Stimulated activated CD8-positive, alpha-beta memory T cell treated with anti-CD3 and anti-CD28 coated beads, Interleukin-2, amount 100 ng/mL, for 1 hour (primary cell): ENCODE measurements at regions not wholly inside any gene's neighbourhood (a gene's known extent, or its start where the extent isn't known, plus 50 kb on each side); places are given as distances from the start of the nearest gene placed in this dataset.
"Not testable (repeated sequence)": the region's sequence is repeated elsewhere in the genome, so short reads cannot be mapped to it uniquely, and the experiment has no call there.

Experiments used
- DNase-seq, 2 donors: peaks; one replicate each; pipeline ENCODE4 v3.0.0-alpha.2; 2020; ENCODE audit warnings: low read depth in 2 of 2

- no peak for DNase-seq
Observed at GRCh38 chr18:59848002-59848401, 51.8 kb upstream of the PMAIP1 start.

- not testable (repeated sequence) for DNase-seq
Observed at GRCh38 chr18:59847491-59847846, 52.3 kb upstream of the PMAIP1 start.

DNA sequence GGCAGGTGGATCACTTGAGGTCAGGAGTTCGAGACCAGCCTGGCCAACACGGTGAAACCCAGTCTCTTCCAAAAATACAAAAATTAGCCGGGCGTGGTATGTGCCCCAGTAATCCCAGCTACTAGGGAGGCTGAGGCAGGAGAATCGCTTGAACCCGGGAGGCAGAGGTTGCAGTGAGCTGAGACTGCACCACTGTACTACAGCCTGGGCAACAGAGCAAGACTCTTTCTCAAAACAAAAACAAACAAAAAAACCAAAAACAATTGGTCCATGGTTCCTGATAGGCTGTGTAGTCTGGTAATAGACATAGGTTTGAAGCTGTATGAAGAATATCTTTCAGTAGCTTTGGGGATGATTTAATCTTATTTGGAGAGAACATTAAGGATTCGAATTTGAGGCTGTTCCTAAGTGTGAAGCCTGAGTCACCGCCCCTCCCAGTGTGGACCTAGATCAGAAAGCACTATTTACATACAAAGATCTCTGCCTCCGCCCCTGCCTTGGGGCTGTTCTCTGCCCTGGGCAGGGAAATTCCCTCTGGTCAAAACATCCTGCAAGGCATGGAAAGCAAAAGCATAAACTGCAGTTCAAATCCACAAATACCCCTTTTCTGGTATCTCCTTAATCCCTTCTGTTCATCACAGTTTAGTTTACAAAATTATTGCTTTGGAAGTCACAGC lies 52.8 kb upstream of the PMAIP1 start:
- DNase-seq = no peak

DNA sequence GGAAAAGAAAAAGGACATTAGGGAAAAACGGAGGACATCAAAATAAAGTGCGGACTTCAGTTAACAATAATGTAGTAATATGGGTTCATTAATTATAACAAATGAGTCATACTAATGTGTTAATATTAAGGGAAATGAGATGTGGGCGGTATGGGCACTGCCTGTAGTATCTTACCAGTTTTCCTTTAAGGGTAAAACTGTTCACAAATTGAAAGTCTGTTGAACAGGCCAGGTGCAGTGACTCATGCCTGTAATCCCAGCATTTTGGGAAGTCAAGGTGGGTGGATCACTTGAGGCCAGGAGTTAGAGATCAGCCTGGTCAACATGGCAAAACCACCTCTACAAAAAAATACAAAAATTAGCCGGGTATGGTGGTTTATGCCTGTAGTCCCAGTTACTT lies 56.8 kb upstream of the PMAIP1 start:
- no peak for DNase-seq

DNA sequence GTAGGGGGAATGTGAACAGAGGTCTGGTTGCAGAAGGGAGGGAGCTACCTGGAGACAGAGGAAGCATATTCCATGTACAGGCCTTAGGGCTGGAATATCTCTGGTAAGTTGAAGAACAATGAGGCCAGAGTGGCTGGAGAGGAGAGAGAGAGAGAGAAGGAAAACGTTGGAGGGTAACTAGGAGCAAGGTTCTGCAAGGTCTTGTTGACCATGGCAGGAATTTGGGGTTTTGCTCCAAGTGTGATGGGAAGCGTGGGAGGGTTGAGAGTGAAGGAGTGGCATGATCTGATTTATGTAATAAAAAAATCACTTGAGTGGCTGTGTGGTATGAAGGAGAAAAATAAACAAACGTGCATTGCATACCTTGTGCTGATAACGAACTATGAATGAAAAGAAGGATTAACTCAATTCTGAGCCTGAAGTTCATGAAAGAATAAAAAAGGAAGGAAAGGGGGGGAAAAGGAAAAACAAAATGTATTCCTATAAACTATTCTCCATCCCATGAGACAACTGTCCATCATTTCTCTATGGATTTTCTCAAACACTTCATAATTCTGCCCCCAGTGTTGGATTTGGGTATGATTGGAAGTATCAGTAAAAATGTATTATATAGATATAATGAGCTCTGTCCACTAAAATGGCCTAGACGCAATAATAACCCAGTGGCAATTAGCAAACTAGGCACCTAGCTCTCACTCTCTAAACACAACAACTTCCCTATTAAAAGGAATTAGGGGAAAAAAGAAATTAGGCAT lies 59.7 kb upstream of the PMAIP1 start:
- no peak for DNase-seq

GRCh38 chr18:59839246-59839645 lies 60.5 kb upstream of the PMAIP1 start:
- no peak for DNase-seq

DNA sequence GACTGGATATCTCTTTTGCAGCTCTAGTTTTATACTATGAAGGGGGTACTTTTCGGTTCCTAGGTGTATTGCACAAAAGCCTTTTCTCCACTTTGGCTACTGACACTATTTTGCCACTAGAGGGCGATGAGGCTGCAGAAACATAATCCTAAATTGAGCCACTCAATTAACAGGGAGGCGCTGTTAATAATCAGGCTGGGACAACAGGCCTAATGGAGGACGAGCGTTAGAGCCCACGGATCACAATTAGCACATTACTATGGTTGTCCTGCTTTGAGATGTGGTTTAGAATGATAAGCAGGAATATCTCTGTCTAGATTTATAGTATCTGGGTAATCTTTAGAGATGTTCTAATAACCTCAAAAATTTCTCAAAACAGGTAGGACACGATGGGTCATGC lies 62.2 kb upstream of the PMAIP1 start:
- DNase-seq = peak; percentile 18 to 38

- DNase-seq = no peak
Observed at GRCh38 chr18:59835605-59836379, 64.0 kb upstream of the PMAIP1 start.

DNA sequence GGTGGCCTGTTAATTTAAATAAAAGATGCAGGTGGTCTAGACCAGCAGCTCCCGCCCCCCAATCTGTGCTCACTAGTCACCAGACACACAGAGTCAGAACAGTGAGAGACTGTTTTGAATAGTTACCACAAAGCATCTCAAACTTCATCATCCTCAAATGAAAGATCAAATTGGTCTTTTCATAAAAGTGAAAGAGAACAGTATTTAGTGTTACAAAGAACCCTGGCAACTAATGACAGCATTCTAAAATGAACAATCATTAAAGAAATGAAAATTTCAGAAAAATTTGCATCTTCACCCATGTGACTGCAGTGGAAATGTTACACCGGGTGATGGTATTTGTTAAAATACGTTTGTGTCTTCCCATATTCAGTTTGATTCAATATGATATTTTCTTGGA lies 65.5 kb upstream of the PMAIP1 start:
- no peak for DNase-seq

DNA sequence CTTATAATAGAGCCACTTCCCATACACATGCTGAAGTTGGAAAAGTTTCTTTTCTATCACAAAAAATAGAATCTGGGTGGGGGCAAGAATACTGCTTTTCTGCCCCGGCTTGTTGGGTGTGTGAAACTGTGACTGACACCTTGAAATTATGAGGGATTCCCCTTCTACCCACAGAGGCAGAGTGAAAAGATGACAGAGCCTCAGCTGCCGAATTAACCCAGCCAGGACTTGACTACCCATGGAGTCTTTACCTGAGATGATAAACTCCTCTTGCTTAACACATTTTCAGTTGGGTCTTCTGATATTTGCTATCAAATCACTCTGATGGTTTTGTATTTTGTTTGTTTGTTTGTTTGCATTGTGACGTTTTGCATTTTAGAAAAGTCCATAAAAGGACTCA lies 66.0 kb upstream of the PMAIP1 start:
- no peak for DNase-seq

DNA sequence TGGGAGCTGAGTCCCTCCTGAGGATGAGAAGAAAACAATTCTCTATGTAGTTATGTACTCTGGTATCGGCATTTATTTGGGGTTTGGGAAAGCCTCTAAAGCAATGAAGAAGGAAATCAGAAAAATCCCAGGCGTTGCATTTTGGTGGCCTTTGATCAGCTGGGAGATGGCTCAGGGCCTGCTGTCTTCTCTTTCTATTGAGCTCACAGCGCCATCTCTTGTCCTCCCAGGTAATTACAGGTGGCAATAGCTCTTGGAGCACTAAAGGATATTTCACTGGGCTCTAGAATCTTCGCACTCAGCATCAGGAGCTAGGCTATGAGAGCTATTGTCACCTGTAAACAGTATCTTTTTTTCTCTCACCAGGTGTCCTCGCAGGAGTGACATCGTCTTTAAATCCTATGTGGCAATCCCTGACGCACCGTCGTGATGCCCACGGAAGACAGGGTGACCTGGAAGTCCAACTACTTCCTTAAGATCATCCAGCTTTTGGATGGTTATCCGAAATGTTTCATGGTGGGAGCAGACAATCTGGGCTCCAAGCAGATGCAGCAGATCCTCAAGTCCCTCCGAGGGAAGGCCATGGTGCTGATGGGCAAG lies 76.1 kb upstream of the PMAIP1 start:
- no peak for DNase-seq

GRCh38 chr18:59822612-59823550 lies 76.9 kb upstream of the PMAIP1 start:
- no peak for DNase-seq

GRCh38 chr18:59821983-59822382 lies 77.8 kb upstream of the PMAIP1 start:
- no peak for DNase-seq

DNA sequence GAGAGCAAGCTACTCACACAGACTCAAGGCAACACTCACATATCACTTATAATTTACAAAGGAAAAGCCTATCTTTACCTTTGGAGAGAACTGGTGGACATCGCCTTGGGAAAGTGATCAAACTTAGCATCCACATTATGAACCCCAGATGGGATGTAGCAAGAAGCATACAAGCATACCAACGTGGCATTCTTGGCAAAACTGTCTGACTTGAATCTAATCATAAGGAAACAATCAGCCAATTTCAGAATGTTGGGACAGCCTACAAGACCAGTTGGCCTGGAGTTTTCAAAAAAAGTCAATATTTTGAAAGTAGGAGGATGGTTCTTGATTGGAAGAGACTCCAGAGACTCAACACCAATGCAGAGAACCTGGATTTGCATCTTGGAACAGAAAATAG lies 79.1 kb upstream of the PMAIP1 start:
- DNase-seq = no peak

GRCh38 chr18:59818769-59819168 lies 81.0 kb upstream of the PMAIP1 start:
- DNase-seq = no peak

DNA sequence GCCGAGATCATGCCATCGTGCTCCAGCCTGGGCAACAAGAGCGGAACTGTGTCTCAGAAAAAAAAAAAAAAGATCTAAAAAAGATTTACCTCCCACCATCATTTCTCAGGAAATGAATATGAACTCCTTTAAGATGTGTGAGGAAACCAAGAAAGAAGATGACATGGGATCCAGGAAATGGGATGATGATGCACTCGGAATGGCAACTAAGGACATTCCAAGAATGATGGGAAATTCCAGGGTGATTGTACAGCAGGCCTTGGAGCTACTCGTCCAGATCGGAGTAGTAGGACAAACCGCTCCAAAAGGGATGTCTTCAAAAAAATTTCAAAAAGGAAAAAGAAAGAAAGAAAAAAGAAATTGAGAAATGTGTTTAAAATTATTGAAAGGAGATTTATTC lies 84.9 kb upstream of the PMAIP1 start:
- no peak for DNase-seq

DNA sequence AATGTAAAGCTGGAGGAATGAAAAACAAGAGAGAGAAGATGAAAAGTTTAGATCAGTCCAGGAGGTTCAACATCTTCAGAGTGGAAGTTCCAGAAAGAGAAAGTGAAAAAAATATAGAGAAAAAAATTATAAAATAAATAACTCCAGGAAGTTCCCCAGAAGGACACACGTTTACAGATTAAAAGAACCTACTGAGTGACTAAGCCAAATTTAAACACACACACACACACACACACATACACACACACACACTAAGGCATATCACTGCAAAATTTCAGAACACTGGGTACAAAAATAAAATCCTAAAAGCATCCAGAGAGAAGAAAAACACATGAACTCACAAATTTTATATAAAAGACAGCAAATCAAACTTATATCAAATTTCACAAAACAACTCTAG lies 85.9 kb upstream of the PMAIP1 start:
- no peak for DNase-seq

- DNase-seq = no peak
Observed at GRCh38 chr18:59810735-59811520, 88.9 kb upstream of the PMAIP1 start.

DNA sequence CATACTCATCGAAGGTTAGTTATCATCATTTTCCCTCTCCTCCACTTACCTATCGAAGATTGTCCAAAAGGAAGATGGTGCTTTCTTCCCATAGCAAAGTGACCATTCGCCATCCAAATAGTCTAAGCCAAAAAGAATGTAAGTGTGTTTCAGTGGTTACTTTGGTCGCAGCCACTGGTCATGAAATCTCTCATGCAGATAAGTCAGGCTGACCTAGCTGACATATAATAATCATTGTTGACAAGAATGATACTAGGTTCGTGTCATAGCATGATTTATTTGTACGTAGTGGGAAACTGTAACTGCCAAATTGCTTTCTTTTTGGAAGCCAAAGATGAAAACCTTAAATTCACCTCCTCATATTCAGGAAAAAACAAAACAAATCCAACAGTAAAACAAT lies 89.6 kb upstream of the PMAIP1 start:
- DNase-seq = no peak

DNA sequence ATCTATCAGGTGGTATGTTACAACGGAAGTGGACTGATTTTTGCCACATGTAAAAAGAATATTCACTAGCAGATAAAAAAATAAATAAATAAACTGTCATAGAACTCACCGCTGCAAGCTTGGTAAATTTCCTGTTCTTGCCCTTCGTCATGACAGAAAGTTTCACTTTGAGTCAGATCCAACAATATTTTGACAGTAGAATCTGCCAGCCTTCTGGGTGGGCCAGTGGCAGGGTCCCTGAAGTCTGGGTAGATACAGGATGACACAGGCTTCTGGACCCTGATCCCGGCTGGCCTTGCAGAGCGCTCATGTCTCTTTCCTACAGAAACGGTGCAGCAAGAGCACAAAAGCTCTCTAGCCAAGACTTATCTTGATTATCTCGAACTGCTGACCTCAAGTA lies 97.8 kb upstream of the PMAIP1 start:
- no peak for DNase-seq

DNA sequence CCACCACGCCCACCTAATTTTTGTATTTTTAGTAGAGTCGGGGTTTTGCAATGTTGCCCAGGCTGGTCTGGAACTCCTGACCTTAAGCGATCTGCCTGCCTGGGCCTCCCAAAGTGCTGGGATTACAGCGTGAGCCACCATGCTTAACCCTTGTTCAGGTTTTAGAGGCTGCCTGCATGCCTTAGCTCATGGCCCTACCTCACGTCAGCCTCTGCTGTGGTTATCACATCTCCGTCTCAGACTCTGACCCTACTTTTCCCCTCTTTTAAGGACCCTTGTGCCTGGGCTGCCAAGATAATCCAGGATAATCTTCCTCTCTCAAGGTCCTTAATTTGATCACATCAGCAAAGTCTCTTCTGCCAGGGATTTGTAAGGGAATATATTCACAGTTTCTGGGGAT lies 98.2 kb upstream of the PMAIP1 start:
- no peak for DNase-seq
